Right atrium auricular region (tissue), 2 donors: ENCODE measurements at regions not wholly inside any gene's neighbourhood (a gene's known extent, or its start where the extent isn't known, plus 50 kb on each side); places are given as distances from the start of the nearest gene placed in this dataset.

Experiments used
- DNase-seq: peaks from one replicate; pipeline ENCODE4 v3.0.0-alpha.2; 2019; ENCODE audit warnings: low spot score
- H3K27ac ChIP-seq, 2 donors: fragments of 200-600 bp; sonication (generic); 1 replicate in 1 of 2; 2 replicates in 1 of 2; pipeline ENCODE4 v1.5.1; 2016 to 2019
- H3K27me3 ChIP-seq, 2 donors: fragments of 200-600 bp; sonication (generic); one replicate each; pipeline versions ENCODE4 v1.5.1 to v1.6.0; 2017 to 2019
- H3K36me3 ChIP-seq: fragments of 200-600 bp; sonication (generic); one replicate; pipeline ENCODE4 v1.5.1; 2016
- H3K4me1 ChIP-seq, 2 donors: fragments of 200-600 bp; sonication (generic); one replicate each; pipeline versions ENCODE4 v1.5.1 to v1.6.0; 2017 to 2019
- H3K4me3 ChIP-seq, 2 donors: fragments of 200-600 bp; sonication (generic); 1 replicate in 1 of 2; 2 replicates in 1 of 2; pipeline ENCODE4 v1.5.1; 2017 to 2019; ENCODE audit warnings: mild to moderate bottlenecking in 1 of 2, moderate library complexity in 1 of 2
- H3K9me3 ChIP-seq, 2 donors: fragments of 200-600 bp; sonication (generic); one replicate each; pipeline ENCODE4 v1.5.1; 2019
- CTCF ChIP-seq, 2 donors: fragments of 200-600 bp; sonication (generic); IDR thresholded peaks; one replicate each; pipeline ENCODE4 v1.5.1; 2019; ENCODE audit warnings: antibody characterized with exemption in 2 of 2

GRCh38 chr6:82573254-82573972 lies 209.8 kb downstream of the TPBG start:
- Histone ChIP-seq H3K4me1 (no peaks in the 10 kb centered on the region), H3K27me3 (no peaks in the 10 kb centered on the region), H3K27ac (no peak overlapping the region), H3K4me3 (no peak overlapping the region), H3K36me3 (no peaks in the 10 kb centered on the region), H3K9me3 (peaks cover 0 to 22% of the 10 kb centered on the region in 2 donors)
- no peak for DNase-seq
- no peak for TF ChIP-seq CTCF (IDR thresholded peaks at IDR 0.05)

GRCh38 chr6:82576284-82576683 lies 212.7 kb downstream of the TPBG start:
- no peak for DNase-seq
- TF ChIP-seq CTCF (IDR thresholded peaks at IDR 0.05), result no peak

GRCh38 chr6:82584194-82584695 lies 220.6 kb downstream of the TPBG start:
- DNase-seq, result no peak
- no peaks in the 10 kb centered on the region for H3K36me3 ChIP-seq
- no peak overlapping the region for H3K27ac ChIP-seq
- no peak overlapping the region for H3K4me3 ChIP-seq
- TF ChIP-seq CTCF (IDR thresholded peaks at IDR 0.05), result no peak
- no peaks in the 10 kb centered on the region for H3K4me1 ChIP-seq
- no peaks in the 10 kb centered on the region for H3K27me3 ChIP-seq
- no peaks in the 10 kb centered on the region for H3K9me3 ChIP-seq

More at GRCh38 chr6:82576284-82576683, 212.7 kb downstream of the TPBG start:
- H3K4me1 ChIP-seq, result no peaks in the 10 kb centered on the region
- H3K27me3 ChIP-seq, result no peaks in the 10 kb centered on the region
- H3K36me3 ChIP-seq, result no peaks in the 10 kb centered on the region
- H3K4me3 ChIP-seq, result no peak overlapping the region
- H3K27ac ChIP-seq, result no peak overlapping the region
- H3K9me3 ChIP-seq, result peaks cover 0 to 22% of the 10 kb centered on the region in 2 donors

GRCh38 chr6:82584856-82585255 lies 221.2 kb downstream of the TPBG start:
- H3K4me3 ChIP-seq, result no peak overlapping the region
- no peaks in the 10 kb centered on the region for H3K4me1 ChIP-seq
- H3K27ac ChIP-seq, result no peak overlapping the region
- DNase-seq, result no peak
- no peak for TF ChIP-seq CTCF (IDR thresholded peaks at IDR 0.05)
- no peaks in the 10 kb centered on the region for H3K27me3 ChIP-seq
- H3K9me3 ChIP-seq, result no peaks in the 10 kb centered on the region
- no peaks in the 10 kb centered on the region for H3K36me3 ChIP-seq

- no peak for DNase-seq
- no peaks in the 10 kb centered on the region for H3K36me3 ChIP-seq
- H3K27me3 ChIP-seq, result no peaks in the 10 kb centered on the region
- H3K9me3 ChIP-seq, result no peaks in the 10 kb centered on the region
- H3K4me3 ChIP-seq, result no peak overlapping the region
- H3K4me1 ChIP-seq, result no peaks in the 10 kb centered on the region
- no peak for TF ChIP-seq CTCF (IDR thresholded peaks at IDR 0.05)
- no peak overlapping the region for H3K27ac ChIP-seq
These were observed 224.4 kb downstream of the TPBG start for GRCh38 chr6:82588020-82588419.
